Lower lobe of right lung (tissue), 2 donors: ENCODE measurements at regions not wholly inside any gene's neighbourhood (a gene's known extent, or its start where the extent isn't known, plus 50 kb on each side); places are given as distances from the start of the nearest gene placed in this dataset.

Experiments used
- ATAC-seq, 2 donors: fragments of 200-7000 bp; cut with Tn5 transposase; one replicate each; pipeline ENCODE4 v1.9.1; 2020 to 2022; ENCODE audit warnings: mild to moderate bottlenecking in 2 of 2, moderate library complexity in 2 of 2
- DNase-seq: peaks from one replicate; pipeline ENCODE4 v3.0.0-alpha.2; 2020
- H3K27ac ChIP-seq: fragments of 200-600 bp; one replicate; pipeline ENCODE4 v1.8.0; 2022
- H3K27me3 ChIP-seq: fragments of 200-600 bp; one replicate; pipeline ENCODE4 v1.8.0; 2022; ENCODE audit warnings: low read depth
- H3K36me3 ChIP-seq: fragments of 200-600 bp; one replicate; pipeline ENCODE4 v1.8.0; 2022; ENCODE audit warnings: mild to moderate bottlenecking
- H3K4me1 ChIP-seq: fragments of 200-600 bp; one replicate; pipeline ENCODE4 v1.8.0; 2022
- H3K4me3 ChIP-seq: fragments of 200-600 bp; one replicate; pipeline ENCODE4 v1.8.0; 2022; ENCODE audit warnings: mild to moderate bottlenecking
- H3K9me3 ChIP-seq: fragments of 200-600 bp; one replicate; pipeline ENCODE4 v1.8.0; 2022
- CTCF ChIP-seq: fragments of 200-600 bp; IDR thresholded peaks from one replicate; pipeline ENCODE4 v1.8.0; 2022; ENCODE audit warnings: antibody characterized with exemption, mild to moderate bottlenecking
- intact Hi-C: fragments of 100-400 bp; cut with DNase I; formaldehyde crosslinking; loops from one replicate; pipeline ENCODE4 v1.11.0; 2022
- donor health status: DM: no; HTN: yes; CAD: no; lungs with severe emphysema.

GRCh38 chr4:111573386-111573785 lies 571.9 kb upstream of the FAM241A start:
- intact Hi-C loops = no loop called here
- DNase-seq = no peak
- H3K4me3 ChIP-seq = no peak overlapping the region

GRCh38 chr4:111579767-111580166 lies 565.5 kb upstream of the FAM241A start:
- H3K27ac ChIP-seq = no peak overlapping the region
- ATAC-seq = no peak
- H3K4me3 ChIP-seq = no peak overlapping the region
- H3K9me3 ChIP-seq = peaks cover 4% of the 10 kb centered on the region
- no peak for DNase-seq
- H3K27me3 ChIP-seq = no peaks in the 10 kb centered on the region
- no peaks in the 10 kb centered on the region for H3K4me1 ChIP-seq
- TF ChIP-seq CTCF = no peak
- intact Hi-C loops = no loop called here
- H3K36me3 ChIP-seq = no peaks in the 10 kb centered on the region

More at GRCh38 chr4:111573386-111573785, 571.9 kb upstream of the FAM241A start:
- no peaks in the 10 kb centered on the region for H3K36me3 ChIP-seq
- no peaks in the 10 kb centered on the region for H3K27me3 ChIP-seq
- H3K9me3 ChIP-seq = no peaks in the 10 kb centered on the region
- H3K27ac ChIP-seq = no peak overlapping the region
- no peaks in the 10 kb centered on the region for H3K4me1 ChIP-seq
- ATAC-seq = no peak
- TF ChIP-seq CTCF = no peak

GRCh38 chr4:111595456-111595855 lies 549.8 kb upstream of the FAM241A start:
- no peak for TF ChIP-seq CTCF
- Histone ChIP-seq H3K4me3 (no peak overlapping the region), H3K4me1 (no peaks in the 10 kb centered on the region), H3K9me3 (no peaks in the 10 kb centered on the region), H3K27ac (no peak overlapping the region), H3K36me3 (no peaks in the 10 kb centered on the region), H3K27me3 (no peaks in the 10 kb centered on the region)
- DNase-seq (no peak), ATAC-seq (no peak)
- intact Hi-C loops = no loop called here

- H3K4me3 ChIP-seq = no peak overlapping the region
- intact Hi-C loops = no loop called here
- ATAC-seq = no peak
- no peaks in the 10 kb centered on the region for H3K27me3 ChIP-seq
- DNase-seq = no peak
- no peaks in the 10 kb centered on the region for H3K4me1 ChIP-seq
- no peaks in the 10 kb centered on the region for H3K36me3 ChIP-seq
- no peaks in the 10 kb centered on the region for H3K9me3 ChIP-seq
- no peak for TF ChIP-seq CTCF
- no peak overlapping the region for H3K27ac ChIP-seq
Measured at GRCh38 chr4:111596491-111596890, 548.8 kb upstream of the FAM241A start.

- Histone ChIP-seq H3K9me3 (no peaks in the 10 kb centered on the region), H3K36me3 (no peaks in the 10 kb centered on the region), H3K27ac (no peak overlapping the region), H3K27me3 (no peaks in the 10 kb centered on the region), H3K4me3 (no peak overlapping the region), H3K4me1 (no peaks in the 10 kb centered on the region)
- intact Hi-C loops = no loop called here
- no peak for ATAC-seq
- no peak for DNase-seq
- no peak for TF ChIP-seq CTCF
Measured at GRCh38 chr4:111601671-111602070, 543.6 kb upstream of the FAM241A start.

- Histone ChIP-seq H3K36me3 (no peaks in the 10 kb centered on the region), H3K27ac (no peak overlapping the region), H3K4me1 (no peaks in the 10 kb centered on the region), H3K27me3 (no peaks in the 10 kb centered on the region), H3K4me3 (no peak overlapping the region), H3K9me3 (no peaks in the 10 kb centered on the region)
- no peak for TF ChIP-seq CTCF
- ATAC-seq = no peak
- intact Hi-C loops = no loop called here
- DNase-seq = no peak
Measured at GRCh38 chr4:111602848-111603247, 542.4 kb upstream of the FAM241A start.
